GM18498 (cell line): ENCODE measurements at regions not wholly inside any gene's neighbourhood (a gene's known extent, or its start where the extent isn't known, plus 50 kb on each side); places are given as distances from the start of the nearest gene placed in this dataset.

Experiments
- ATAC-seq: cut with Tn5 transposase; IDR thresholded peaks from one replicate; pipeline ENCODE4 v1.9.1; 2021; ENCODE audit warnings: mild to moderate bottlenecking, moderate library complexity; ENCODE audit not compliant: unreplicated experiment

DNA sequence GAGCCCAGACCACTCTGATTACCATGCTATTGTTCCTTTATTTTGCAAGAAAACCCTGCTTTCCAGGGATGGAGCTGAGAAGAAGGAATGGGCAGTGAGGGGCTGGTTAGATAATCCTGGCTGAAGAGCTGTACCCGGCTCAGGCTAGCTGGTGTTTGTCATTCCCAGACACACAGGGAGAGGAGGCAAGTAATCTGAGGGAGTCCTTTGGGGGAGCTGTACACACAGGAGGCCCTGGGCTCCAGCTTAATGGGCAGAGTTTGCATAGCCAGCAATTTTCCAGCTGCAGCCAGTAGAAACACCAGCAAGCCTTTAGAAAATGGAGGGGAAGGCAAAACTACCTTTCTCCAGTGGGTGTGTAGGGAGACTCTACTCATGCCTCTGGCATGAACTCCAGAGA lies 259.3 kb downstream of the SOX11 start:
- ATAC-seq, result no peak

DNA sequence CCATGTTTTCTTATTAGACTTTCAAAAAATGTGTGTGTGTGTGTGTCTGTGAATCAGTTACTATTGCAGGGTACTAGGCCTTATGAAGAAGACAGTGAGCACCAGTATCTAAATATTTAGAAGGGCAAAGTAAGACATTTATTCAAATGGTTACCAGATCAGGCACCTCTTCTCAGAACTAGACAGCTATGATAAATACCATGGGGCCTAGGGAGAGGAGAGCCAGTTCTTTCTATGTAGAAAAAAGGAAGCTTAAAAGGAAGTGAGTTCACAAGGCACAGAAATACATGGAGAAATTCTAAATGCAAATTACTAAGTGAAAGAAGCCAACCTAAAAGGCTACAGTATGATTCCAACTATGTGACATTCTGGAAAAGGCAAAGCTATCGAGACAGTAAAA lies 261.3 kb downstream of the SOX11 start:
- no peak for ATAC-seq

DNA sequence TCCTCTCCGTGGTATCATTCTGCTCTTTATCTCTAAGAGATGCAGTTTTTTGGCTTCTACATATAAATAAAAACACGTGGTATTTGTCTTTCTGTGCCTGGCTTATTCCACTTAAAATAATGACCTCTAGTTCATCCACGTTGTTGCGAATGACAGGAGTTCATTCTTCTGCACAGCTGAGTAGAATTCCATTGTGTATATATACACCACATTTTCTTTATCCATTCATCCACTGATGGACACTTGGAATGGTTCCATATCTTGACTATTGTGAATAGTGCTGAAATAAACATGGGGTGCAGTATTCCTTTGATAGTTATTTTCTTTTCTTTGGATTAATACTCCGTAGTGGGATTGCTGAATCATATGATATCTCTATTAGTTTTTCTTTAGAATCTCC lies 262.3 kb downstream of the SOX11 start:
- no peak for ATAC-seq

DNA sequence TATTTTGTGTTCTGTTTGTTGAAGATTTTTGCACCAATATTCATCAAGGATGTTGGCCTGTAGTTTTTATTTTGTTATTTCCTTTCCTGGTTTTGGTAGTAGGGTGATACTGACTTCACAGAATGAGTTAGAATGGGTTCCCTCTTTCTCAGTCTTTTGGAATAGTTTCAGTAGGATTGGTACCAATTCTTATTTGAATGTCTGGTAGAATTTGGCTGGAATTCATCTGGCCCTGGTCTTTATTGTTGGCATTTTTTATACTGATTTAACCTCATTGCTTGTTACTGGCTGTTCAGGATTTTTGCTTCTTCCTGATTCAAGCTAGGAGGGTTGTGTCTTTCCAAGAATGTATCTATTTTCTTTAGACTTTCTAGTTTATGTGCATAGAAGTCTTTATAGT lies 263.7 kb downstream of the SOX11 start:
- ATAC-seq, result no peak

DNA sequence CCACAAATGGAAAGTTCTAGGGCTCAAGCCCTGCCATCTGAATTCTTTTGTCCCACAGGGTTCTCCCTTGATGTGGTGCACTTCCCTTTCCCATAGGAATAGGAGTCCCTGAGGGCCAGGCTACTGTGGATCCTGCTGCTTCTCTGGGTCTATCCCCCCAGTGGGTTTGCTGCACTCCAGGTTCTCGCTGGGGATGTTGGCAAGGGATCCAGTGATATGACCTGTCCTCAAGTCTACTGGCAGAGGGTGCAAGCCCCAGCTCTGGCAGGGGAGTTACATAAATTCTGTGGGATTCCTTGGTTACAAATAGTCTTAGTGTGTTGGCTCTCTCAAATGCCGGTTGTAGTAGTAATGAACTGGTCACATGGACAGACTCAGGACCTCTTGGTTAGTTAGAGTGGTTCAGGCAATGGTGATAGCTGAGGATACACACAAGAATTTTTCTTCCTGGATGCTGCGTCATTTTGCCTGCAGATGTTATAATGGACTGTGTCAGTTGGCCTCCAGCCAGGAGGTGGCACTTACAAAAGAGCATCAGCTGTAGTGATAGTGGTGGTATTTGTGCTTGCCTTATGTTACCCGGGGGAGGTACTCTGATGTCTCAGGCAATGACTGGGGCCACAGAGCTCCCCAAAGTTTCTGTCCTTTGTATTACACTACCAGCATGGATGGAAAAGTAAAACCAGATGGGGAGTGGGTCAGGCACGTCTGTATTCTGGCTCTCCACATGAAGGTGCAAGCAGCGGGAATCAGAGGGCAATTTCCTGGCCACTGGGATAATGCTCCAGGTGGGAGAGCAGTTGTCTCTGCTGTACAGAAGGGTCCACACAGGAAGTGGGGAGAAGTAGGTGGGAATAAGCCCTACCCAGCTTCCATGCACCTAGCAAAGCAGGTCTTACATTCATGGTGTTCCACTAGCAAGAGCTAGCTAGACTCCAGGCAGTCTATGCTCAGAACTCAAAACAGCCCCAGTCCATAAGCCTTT lies 267.9 kb downstream of the SOX11 start:
- no peak for ATAC-seq

DNA sequence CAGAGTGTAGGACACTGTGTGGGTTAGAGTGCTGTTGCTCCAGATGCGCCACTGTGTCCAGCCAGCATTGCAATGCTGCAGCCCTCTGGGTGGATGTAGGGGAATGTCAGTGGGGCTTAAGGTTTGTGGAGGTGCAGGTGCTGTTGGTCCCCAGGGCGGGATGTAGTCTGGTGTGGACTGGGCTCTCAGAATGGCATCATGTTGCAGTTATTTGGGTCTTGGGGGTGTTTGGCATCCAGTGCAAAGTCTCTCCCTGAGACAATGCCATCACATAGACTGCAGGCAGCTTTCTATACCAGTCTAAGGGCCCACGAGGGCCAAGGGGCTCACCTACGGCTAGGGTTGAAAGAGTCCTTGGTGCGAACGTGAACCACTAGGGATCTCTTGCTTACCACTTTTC lies 275.3 kb downstream of the SOX11 start:
- no peak for ATAC-seq

DNA sequence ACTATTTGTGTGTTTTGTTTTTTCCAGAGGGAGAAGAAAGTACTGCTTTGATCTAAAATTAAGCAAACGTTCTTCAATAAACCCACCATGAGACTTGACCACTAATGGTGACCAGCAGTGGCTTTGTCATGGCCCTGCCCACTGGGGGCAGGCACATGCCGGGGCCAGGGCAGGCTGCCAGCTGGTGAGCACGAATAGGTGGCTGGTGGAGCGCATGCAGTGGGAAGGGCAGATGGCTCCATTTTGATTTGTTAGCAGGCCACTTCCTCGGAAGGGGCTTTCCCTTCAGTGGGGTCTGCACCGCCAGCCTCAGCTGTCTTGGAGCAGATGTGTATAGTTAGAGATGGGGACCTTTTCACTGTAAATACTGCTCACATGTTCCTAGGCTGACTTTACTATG lies 277.1 kb downstream of the SOX11 start:
- ATAC-seq, result no peak

DNA sequence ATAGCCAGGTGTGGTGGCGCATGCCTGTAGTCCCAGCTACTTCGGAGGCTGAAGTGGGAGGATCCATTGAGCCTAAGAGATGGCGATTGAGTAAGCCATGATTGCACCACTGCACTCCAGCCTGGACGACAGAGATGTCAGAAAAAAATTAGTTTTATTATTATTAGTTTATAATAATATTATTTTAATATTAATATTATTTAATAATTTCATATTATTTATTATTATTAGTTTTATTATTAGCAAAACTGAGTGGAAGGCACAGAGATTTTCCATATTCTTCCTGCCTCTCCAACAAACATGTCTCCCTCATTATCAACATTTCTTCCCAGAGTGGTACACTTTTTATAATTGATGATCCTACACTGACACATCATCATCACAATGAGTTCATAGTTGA lies 278.2 kb downstream of the SOX11 start:
- ATAC-seq, result no peak

DNA sequence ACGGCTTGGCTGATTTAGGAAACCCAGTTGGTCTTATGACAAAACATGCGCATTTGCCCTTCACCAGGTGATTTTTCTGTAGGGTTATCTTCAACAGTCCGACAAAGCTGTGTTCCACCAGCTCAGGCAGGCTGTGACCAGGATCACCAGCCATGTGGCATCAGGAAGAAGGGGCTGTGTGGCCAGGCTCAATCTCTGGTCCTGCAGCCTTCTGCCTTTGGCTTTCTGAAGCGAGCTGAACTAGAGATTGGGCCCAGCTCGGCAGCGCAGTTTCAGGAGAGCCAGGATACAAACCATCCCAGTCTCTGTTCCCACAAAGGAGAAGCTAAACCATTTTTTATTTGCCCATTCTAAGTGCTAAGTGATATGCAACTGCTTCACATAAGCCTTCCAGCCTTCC lies 282.3 kb downstream of the SOX11 start:
- no peak for ATAC-seq

DNA sequence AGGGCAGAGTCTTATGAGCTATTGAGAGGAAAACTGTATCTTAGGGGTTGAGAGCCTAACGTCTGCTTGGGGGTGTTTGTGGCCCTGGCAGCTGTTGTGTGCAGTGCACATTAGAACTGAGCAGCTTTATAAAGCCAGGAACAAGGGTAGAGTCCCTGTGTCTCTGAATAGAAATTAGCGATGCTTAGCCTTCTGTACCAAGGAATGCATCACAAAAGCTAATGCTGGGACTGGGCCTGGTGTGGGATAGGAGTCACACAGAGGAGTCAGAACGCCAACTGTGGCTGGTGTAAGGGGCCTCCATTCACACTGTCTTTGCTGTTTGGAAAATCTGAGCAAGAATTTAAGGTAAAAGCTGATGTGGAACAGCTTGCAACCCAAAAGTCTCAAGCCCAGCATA lies 283.2 kb downstream of the SOX11 start:
- no peak for ATAC-seq

DNA sequence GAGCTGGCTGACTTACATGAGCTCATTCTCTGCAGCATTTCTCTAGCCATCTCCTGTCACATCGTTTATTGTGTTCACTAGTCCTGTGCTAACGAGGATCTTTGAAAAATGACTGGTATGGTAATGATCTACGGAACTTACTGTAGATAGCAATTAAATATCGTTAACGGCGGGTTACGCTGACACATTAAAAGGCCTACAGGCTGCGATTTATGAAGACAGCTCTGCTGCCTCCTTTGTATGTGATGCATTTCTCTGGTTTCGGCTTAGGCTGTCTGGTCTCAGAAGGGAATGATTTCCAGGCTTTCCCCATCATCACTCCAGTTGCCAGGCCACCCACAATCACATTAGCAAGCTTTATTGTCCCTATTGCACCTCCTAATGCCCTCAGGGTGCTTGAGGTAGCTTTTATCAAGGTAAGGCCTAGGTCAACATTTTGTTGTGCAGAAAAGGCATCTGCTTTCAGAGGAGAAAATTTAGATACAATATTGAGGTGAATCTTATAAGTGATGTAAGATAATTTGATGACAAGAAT lies 284.4 kb downstream of the SOX11 start:
- ATAC-seq, result no peak

DNA sequence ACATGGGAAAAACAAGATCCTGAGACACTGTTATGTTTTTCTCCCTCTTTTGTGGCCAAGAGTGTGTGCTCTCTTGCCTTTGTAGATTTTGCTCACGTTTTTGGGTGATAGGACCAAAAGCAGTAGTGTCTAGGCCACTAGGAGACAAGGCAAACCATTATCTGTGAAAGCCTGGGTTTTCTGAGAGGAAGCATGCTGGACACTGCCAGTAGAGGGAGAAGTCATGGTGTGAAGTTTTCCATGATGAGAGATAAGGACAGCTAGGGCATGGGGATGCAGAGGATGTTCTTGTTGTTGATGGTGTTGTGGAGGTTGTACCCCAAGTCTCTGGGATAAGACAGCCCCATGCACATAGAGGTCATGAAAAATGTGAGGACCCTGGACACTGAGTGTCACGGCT lies 285.3 kb downstream of the SOX11 start:
- no peak for ATAC-seq

DNA sequence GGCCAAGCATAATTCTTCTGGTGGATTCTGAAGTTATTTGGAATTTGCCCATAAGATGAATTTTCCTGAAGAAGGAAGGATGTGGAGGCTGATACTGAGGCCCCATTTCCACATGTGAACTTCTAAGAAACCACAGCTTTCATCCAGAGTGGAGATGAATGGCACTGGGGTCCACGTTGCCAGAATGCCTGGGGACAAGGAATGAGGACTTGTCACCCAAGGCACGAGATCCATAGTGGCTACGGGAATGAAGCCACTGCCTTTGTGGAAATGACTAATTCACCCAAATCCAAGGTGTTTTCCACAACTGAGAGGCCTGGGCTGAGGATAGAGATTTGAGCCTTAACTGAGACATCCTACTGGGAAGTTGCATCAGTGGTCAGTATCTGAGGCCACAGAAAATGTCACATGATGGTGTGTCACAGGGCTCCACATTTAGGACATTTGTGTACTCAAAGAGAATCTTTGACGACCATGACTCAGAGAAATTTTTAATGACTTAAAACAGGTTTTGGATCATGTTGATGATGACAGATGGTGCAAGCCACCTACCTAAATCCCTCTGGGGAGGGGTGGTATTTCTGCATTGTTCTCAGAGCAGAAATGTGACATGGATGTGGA lies 286.1 kb downstream of the SOX11 start:
- ATAC-seq, result no peak

DNA sequence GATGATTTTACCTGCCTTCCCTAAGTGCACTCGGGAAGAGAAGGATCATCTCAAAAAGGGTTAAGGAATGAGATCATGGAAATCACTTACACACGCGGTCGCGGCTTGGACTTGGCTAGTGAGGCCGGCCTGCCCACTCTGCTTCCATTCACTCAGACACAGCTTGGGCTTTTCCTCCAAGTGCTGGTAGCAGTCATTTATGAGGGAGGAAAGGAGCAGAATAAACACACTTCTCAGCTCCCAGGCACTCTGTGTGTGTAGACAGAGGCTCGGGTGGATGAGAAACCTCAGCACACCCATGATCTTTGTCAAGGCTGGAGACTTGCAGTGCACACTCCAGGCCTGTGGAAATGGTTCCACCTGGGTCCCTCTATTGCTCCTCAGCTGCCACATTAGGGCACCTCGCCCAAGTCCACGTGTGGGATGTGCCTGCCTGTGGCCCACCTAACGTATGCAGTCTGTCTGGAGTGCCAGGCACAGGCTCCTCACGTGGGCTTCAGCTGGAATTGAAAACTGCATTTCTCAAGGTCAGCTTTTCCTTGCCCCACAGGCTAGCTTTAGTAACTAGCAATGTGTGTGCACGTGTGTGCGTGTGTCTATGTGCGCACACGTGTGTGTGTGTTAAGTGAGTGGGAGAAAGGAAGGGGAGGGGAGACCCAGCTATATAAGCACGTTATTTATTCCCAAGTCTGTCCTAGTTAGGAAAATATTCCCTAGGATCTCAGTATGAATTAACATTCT lies 288.4 kb downstream of the SOX11 start:
- ATAC-seq, result no peak

DNA sequence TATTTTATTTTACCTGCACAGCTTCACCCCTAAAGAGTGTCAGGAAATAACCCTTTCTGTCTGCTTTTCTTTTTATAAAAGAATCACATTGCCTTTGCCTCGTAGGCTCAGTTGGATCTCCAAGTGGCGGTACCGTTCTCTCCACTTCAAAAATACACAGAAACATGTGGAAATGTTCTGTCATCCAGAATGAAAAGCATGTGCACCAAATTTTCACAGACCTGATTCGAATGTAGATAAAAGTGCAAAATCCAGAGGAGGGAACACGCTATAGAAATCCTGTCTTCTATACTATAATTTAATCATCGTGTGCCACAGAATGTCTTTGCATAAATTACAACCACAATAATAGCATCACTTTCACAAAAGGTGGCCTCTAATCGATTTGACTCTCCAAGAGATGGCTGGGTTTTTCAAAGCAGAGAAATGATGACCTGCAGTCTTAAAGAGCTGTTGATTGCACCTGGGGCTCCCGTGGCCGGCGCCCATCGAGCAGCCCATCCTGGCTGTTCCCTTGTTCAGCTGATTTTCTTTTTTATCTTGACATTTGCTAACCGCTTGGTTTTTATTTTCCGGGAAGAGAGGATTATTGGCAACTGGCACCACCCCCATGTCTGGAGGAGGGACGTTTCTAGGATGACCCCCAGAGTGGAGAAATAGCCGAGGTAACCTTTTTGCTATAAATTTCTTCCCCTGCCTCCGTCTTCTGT lies 290.2 kb downstream of the SOX11 start:
- no peak for ATAC-seq

DNA sequence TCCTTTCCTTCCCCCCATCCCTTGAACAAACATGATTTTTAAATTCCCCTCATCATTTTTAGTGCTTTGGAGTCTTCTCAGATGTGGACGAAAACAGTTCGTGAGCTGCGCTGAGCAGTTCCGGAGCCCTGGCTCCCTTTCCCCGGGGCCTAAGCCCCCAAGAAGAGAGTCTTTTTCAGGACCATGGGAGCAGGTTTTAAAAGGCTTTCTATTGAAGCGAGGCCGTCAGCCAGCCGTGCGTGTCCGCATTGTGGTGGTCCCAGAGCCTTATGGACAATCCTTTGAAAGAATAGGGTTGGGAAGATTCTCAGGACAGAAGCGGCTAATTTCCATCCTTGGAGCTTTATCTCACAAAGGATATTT lies 290.7 kb downstream of the SOX11 start:
- no peak for ATAC-seq

DNA sequence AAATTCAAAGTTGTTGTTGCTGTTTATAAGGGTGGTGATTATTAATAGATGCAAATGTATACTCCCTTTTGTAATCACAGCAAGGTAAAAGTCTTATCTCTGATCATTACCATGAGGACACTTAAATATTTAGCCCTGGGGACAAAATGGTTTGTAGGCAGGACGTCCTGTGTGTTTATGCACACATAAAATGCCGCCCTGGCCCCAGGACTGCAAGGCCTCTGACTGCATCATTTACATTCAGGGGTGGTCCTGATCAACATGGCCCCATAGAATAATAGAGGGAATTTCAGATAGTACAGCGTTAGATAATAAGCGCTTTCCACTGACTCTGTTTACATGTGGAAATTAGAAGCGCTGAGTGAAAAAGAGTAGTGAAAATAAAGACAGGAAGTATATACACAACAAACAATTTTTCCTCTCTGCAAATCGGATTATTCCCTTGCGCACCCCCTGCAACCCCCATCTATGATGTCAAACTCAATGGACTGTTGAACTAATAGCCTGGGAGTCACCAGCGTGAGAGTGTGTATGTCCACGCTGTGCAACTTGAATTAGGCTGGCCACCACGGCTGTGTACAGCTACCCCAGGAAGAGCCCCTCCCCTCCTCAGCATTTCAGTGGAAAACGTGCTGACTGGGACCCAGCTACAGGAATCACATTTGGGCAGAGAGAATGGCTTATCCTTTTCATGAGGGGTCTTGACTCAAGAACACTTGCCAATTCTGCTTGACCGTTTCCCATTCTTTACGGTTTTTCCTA lies 291.5 kb downstream of the SOX11 start:
- ATAC-seq, result no peak

DNA sequence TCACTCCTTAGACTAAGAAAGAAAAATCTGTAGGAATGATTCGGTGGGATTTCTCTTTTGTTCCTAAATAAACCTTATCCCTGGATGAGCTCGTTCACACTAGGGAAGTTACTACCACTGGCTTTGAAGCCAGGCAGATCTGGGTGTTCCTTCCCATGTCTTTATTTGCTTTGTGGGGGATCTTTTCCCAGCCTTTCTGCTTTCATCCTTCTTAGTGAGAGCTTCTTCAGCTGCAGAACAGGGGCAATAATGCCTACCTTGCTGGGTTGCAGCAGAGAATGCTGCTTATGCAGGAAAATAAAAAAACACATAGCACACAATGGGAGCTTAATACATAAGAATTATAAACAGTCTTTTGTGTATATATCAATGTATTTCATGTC lies 292.1 kb downstream of the SOX11 start:
- no peak for ATAC-seq

DNA sequence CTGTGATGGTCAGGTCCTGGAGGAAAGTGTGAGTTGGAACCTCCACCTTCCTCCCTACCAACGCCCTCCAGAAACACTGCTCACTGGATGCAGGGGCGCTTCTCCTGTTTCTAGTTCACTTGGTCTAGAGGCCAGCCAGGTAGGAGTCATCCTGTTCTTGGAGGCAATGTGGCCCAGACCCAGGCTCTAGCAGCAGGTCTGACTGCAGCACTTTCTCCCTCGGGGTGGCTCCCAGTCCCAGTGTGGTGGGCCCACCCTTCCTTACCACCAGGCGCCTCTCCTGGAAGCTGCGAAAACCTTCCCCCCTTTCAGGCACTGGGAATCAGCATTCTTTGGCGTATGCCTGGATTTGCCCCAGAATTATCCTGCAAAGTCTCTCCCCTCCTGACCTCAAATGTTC lies 292.8 kb downstream of the SOX11 start:
- no peak for ATAC-seq
